Cardiac fibroblast (primary cell): ENCODE measurements at regions not wholly inside any gene's neighbourhood (a gene's known extent, or its start where the extent isn't known, plus 50 kb on each side); places are given as distances from the start of the nearest gene placed in this dataset.

Experiments
- DNase-seq, 2 donors: peaks; one replicate each; pipeline versions ENCODE4 v3.0.0 to v3.0.0-alpha.2; 2010; ENCODE audit warnings: low read depth in 2 of 2
- H3K4me3 ChIP-seq, 2 donors: replicated peaks in 1 of 2; 1 replicate in 1 of 2; 2 replicates in 1 of 2; pipeline ENCODE4 v1.5.1; 2011; ENCODE audit warnings: low read depth in 2 of 2, low read length in 2 of 2, mild to moderate bottlenecking in 2 of 2, moderate library complexity in 1 of 2
- CTCF ChIP-seq: IDR thresholded peaks from one replicate; pipeline ENCODE4 v1.5.1; 2011; ENCODE audit warnings: low read depth, mild to moderate bottlenecking, low read length, inconsistent platforms

DNA sequence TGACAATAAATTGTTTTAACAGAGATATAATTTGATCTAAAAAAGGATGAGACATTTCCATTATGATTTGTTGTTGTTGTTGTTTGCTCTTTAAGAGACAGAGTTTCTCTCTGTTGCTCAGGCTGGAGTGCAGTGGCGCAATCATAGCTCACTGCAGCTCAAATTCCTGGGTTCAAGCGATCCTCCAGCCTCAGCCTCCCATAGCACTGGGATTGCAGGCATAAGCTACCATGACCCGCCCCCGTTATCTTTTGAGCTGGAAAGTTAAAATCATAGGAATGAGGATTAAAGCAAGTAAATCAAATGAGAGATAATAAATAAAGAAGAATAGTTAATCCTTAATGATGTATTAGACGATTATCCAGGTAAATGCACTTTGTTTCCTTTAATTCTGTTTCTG lies 224.4 kb upstream of the SMIM31 start:
- no peak overlapping the region for H3K4me3 ChIP-seq
- TF ChIP-seq CTCF = no peak
- no peak for DNase-seq

GRCh38 chr4:164531336-164531735 lies 222.6 kb upstream of the SMIM31 start:
- TF ChIP-seq CTCF = no peak
- no peak for DNase-seq
- H3K4me3 ChIP-seq = no peak overlapping the region

- TF ChIP-seq CTCF = no peak
- no peak overlapping the region for H3K4me3 ChIP-seq
- peak in 1 of 2 donors; percentile 24 for DNase-seq
These were observed 217.1 kb upstream of the SMIM31 start for GRCh38 chr4:164536814-164537213.

DNA sequence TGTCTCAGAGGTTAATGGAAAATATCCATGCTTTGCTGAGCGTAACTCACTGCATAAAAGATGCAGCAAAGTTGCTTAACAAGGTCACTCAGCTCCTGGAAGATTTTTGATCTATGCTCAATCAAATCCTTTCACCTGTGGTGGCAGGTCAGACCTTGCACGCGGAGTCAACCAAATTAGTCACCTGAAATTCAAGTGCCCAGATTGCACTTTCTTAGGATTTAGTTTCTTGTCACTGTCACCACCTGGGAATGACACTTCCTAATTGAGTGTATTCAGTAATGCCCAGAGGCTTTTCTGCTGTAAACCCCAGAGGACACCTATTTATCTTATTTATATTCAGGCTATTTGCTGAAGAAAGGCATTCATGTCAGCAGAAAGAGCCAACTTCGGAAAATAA lies 215.8 kb upstream of the SMIM31 start:
- no peak for DNase-seq
- H3K4me3 ChIP-seq = no peak overlapping the region
- no peak for TF ChIP-seq CTCF

GRCh38 chr4:164540987-164541386 lies 212.9 kb upstream of the SMIM31 start:
- H3K4me3 ChIP-seq = no peak overlapping the region
- DNase-seq = no peak
- no peak for TF ChIP-seq CTCF

GRCh38 chr4:164542431-164542830 lies 211.5 kb upstream of the SMIM31 start:
- TF ChIP-seq CTCF = no peak
- DNase-seq = no peak
- H3K4me3 ChIP-seq = no peak overlapping the region

DNA sequence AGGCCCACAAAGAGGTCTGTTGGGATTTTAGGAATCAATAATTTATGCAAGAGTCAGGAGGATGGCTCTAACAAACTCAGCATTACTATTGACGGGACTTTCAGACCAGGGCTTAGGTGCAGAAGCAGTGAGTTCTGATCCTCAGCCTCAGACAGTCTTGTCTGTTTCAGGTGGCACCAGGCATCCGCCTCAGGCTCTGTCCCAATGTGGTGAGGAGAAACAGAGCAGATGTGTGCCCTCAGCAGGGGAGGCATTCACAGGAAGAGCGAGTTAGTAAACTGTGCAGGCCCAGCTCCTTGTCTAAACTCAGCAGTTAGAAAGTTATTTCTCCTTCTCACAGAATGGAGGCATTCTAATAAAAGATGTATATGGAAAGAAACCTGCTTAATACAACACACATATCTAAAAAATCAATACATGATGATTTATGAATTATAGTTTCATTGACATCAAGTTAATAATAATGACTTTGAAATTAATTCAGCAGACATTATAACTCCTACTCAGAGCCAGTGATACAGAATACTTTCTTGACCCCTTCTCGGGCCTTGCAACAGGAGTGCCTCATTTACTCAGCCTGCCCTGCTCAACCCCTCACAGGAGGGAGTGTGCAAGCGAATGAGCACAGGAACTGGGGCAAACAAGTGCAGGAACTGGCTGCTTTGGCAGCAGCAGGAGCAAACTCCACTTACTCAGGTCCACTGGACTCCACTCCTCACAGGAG lies 202.8 kb upstream of the SMIM31 start:
- no peak overlapping the region for H3K4me3 ChIP-seq
- no peak for TF ChIP-seq CTCF
- DNase-seq = no peak
